ENCODE measurements at regions not wholly inside any gene's neighbourhood (a gene's known extent, or its start where the extent isn't known, plus 50 kb on each side); places are given as distances from the start of the nearest gene placed in this dataset.

GRCh38 chr14:22506778-22507351 is 82.2 kb downstream of the DAD1 start:
- ChIA-PET CTCF (interaction anchor here (0.7 to 0.9 kb wide), 2 partner anchors 13 to 31 kb away, joined by 3 to 6 read pairs; no protein-coding TSS in a partner anchor), POLR2A (interaction anchor here (0.7 to 1.2 kb wide), 2 partner anchors 309 to 424 kb away, joined by 3 read pairs; no protein-coding TSS in a partner anchor)
- no peak for TF ChIP-seq FOXM1 (IDR thresholded peaks at IDR 0.05; ENCODE audit: borderline replicate concordance)
- TF ChIP-seq CTBP1 (IDR thresholded peaks at IDR 0.05; ENCODE audit: borderline replicate concordance), result no peak
- no peak for TF ChIP-seq HDGF (IDR thresholded peaks at IDR 0.05; ENCODE audit: borderline replicate concordance)

GRCh38 chr14:22506378-22506710 is 82.7 kb downstream of the DAD1 start:
- POLR2A ChIA-PET, result interaction anchor here (1.2 kb wide), 1 partner anchor 425 kb away, joined by 3 read pairs; no protein-coding TSS in a partner anchor
- DNase-seq (ENCODE audit: extremely low spot score), result no peak
- TF ChIP-seq FOXK2 (IDR thresholded peaks at IDR 0.05) (no peak), FOXM1 (IDR thresholded peaks at IDR 0.05; ENCODE audit: borderline replicate concordance) (no peak), HDGF (IDR thresholded peaks at IDR 0.05; ENCODE audit: borderline replicate concordance) (no peak), PKNOX1 (IDR thresholded peaks at IDR 0.05) (no peak), LEF1 (IDR thresholded peaks at IDR 0.05; ENCODE audit: borderline replicate concordance) (no peak), FOXA1 (IDR thresholded peaks at IDR 0.05) (no peak), TARDBP (IDR thresholded peaks at IDR 0.05) (no peak), NFRKB (IDR thresholded peaks at IDR 0.05) (no peak), ARNT (IDR thresholded peaks at IDR 0.05) (no peak), BHLHE40 (IDR thresholded peaks at IDR 0.05; ENCODE audit: borderline replicate concordance) (no peak), ELF4 (IDR thresholded peaks at IDR 0.05) (no peak), ZNF384 (IDR thresholded peaks at IDR 0.05) (no peak), CTBP1 (IDR thresholded peaks at IDR 0.05; ENCODE audit: borderline replicate concordance) (no peak), L3MBTL2 (conservative IDR thresholded peaks at IDR 0.05) (no peak), SP1 (IDR thresholded peaks at IDR 0.05) (no peak), SUZ12 (IDR thresholded peaks at IDR 0.05) (no peak)
- CTCF ChIA-PET, result no interaction called here

More at GRCh38 chr14:22506778-22507351, 82.2 kb downstream of the DAD1 start:
- DNase-seq (ENCODE audit: extremely low spot score), result no peak

- TF ChIP-seq BHLHE40 (IDR thresholded peaks at IDR 0.05; ENCODE audit: borderline replicate concordance) (no peak), HDGF (IDR thresholded peaks at IDR 0.05; ENCODE audit: borderline replicate concordance) (no peak), CTBP1 (IDR thresholded peaks at IDR 0.05; ENCODE audit: borderline replicate concordance) (no peak), FOXA1 (IDR thresholded peaks at IDR 0.05) (no peak), ARNT (IDR thresholded peaks at IDR 0.05) (no peak), SP1 (IDR thresholded peaks at IDR 0.05) (no peak), FOXK2 (IDR thresholded peaks at IDR 0.05) (no peak), FOXM1 (IDR thresholded peaks at IDR 0.05; ENCODE audit: borderline replicate concordance) (no peak), LEF1 (IDR thresholded peaks at IDR 0.05; ENCODE audit: borderline replicate concordance) (no peak), SUZ12 (IDR thresholded peaks at IDR 0.05) (no peak), L3MBTL2 (conservative IDR thresholded peaks at IDR 0.05) (no peak), ZNF384 (IDR thresholded peaks at IDR 0.05) (no peak), ELF4 (IDR thresholded peaks at IDR 0.05) (no peak), NFRKB (IDR thresholded peaks at IDR 0.05) (no peak), PKNOX1 (IDR thresholded peaks at IDR 0.05) (no peak), TARDBP (IDR thresholded peaks at IDR 0.05) (no peak)
- ChIA-PET CTCF (no interaction called here), POLR2A (interaction anchor here (1.2 kb wide), 1 partner anchor 425 kb away, joined by 3 read pairs; no protein-coding TSS in a partner anchor)
- DNase-seq (ENCODE audit: extremely low spot score), result no peak
These were observed 83.2 kb downstream of the DAD1 start for GRCh38 chr14:22505697-22506377.

GRCh38 chr14:22505309-22505696 is 83.7 kb downstream of the DAD1 start:
- DNase-seq (ENCODE audit: extremely low spot score), result no peak
- ChIA-PET CTCF (no interaction called here), POLR2A (no interaction called here)
- TF ChIP-seq HDGF (IDR thresholded peaks at IDR 0.05; ENCODE audit: borderline replicate concordance) (no peak), TARDBP (IDR thresholded peaks at IDR 0.05) (no peak), SP1 (IDR thresholded peaks at IDR 0.05) (no peak), NFRKB (IDR thresholded peaks at IDR 0.05) (no peak)

GRCh38 chr14:22502551-22502950 is 86.5 kb downstream of the DAD1 start:
- POLR2A ChIA-PET, result no interaction called here
- TF ChIP-seq LEF1 (IDR thresholded peaks at IDR 0.05; ENCODE audit: borderline replicate concordance) (no peak), FOXA1 (IDR thresholded peaks at IDR 0.05) (no peak), ELF4 (IDR thresholded peaks at IDR 0.05) (no peak), FOXM1 (IDR thresholded peaks at IDR 0.05; ENCODE audit: borderline replicate concordance) (no peak), TARDBP (IDR thresholded peaks at IDR 0.05) (no peak), BHLHE40 (IDR thresholded peaks at IDR 0.05; ENCODE audit: borderline replicate concordance) (no peak), CTBP1 (IDR thresholded peaks at IDR 0.05; ENCODE audit: borderline replicate concordance) (no peak), HDGF (IDR thresholded peaks at IDR 0.05; ENCODE audit: borderline replicate concordance) (no peak), ZNF384 (IDR thresholded peaks at IDR 0.05) (no peak), L3MBTL2 (conservative IDR thresholded peaks at IDR 0.05) (no peak), SP1 (IDR thresholded peaks at IDR 0.05) (no peak), SUZ12 (IDR thresholded peaks at IDR 0.05) (no peak), ARNT (IDR thresholded peaks at IDR 0.05) (no peak), NFRKB (IDR thresholded peaks at IDR 0.05) (no peak), PKNOX1 (IDR thresholded peaks at IDR 0.05) (no peak)
- no peak for DNase-seq (ENCODE audit: extremely low spot score)
- CTCF ChIA-PET, result interaction anchor here (0.6 kb wide), 1 partner anchor 38 kb away, joined by 3 read pairs; no protein-coding TSS in a partner anchor

- POLR2A ChIA-PET, result no interaction called here
These were observed 87.0 kb downstream of the DAD1 start for GRCh38 chr14:22502007-22502406.

More at GRCh38 chr14:22502007-22502406, 87.0 kb downstream of the DAD1 start:
- CTCF ChIA-PET, result no interaction called here
- TF ChIP-seq TARDBP (IDR thresholded peaks at IDR 0.05) (no peak), FOXM1 (IDR thresholded peaks at IDR 0.05; ENCODE audit: borderline replicate concordance) (no peak), ZNF384 (IDR thresholded peaks at IDR 0.05) (no peak), L3MBTL2 (conservative IDR thresholded peaks at IDR 0.05) (no peak), LEF1 (IDR thresholded peaks at IDR 0.05; ENCODE audit: borderline replicate concordance) (no peak), FOXK2 (IDR thresholded peaks at IDR 0.05) (no peak), ARNT (IDR thresholded peaks at IDR 0.05) (no peak), CTBP1 (IDR thresholded peaks at IDR 0.05; ENCODE audit: borderline replicate concordance) (no peak), ELF4 (IDR thresholded peaks at IDR 0.05) (no peak), FOXA1 (IDR thresholded peaks at IDR 0.05) (no peak), BHLHE40 (IDR thresholded peaks at IDR 0.05; ENCODE audit: borderline replicate concordance) (no peak), SP1 (IDR thresholded peaks at IDR 0.05) (no peak), PKNOX1 (IDR thresholded peaks at IDR 0.05) (no peak), NFRKB (IDR thresholded peaks at IDR 0.05) (no peak), HDGF (IDR thresholded peaks at IDR 0.05; ENCODE audit: borderline replicate concordance) (no peak), SUZ12 (IDR thresholded peaks at IDR 0.05) (no peak)
- no peak for DNase-seq (ENCODE audit: extremely low spot score)

Data from HEK293T (cell line).